Neutrophil (primary cell): ENCODE measurements at regions not wholly inside any gene's neighbourhood (a gene's known extent, or its start where the extent isn't known, plus 50 kb on each side); places are given as distances from the start of the nearest gene placed in this dataset.

Experiments
- H3K27ac ChIP-seq: fragments of 200-600 bp; sonication (generic); 2 replicates; pipeline ENCODE4 v1.5.1; 2016; ENCODE audit warnings: mild to moderate bottlenecking, moderate library complexity
- H3K27me3 ChIP-seq: fragments of 200-600 bp; sonication (generic); 2 replicates; pipeline ENCODE4 v1.6.0; 2016; ENCODE audit warnings: mild to moderate bottlenecking
- H3K36me3 ChIP-seq: fragments of 200-600 bp; sonication (generic); 2 replicates; pipeline ENCODE4 v1.5.1; 2017
- H3K4me1 ChIP-seq, 2 experiments: fragments of 200-600 bp in 1 of 2; sonication (generic) in 1 of 2; 1 replicate in 1 of 2; 2 replicates in 1 of 2; pipeline versions ENCODE4 v1.5.1 to v1.6.1; 2013 to 2016; ENCODE audit warnings: low read depth in 1 of 2, low read length in 1 of 2, mild to moderate bottlenecking in 1 of 2, moderate library complexity in 1 of 2; ENCODE audit not compliant: control insufficient read depth in 1 of 2, insufficient read depth in 1 of 2
- H3K4me3 ChIP-seq, 2 experiments: fragments of 200-600 bp in 1 of 2; sonication (generic) in 1 of 2; 1 replicate in 1 of 2; 2 replicates in 1 of 2; pipeline ENCODE4 v1.5.1; 2013 to 2016; ENCODE audit warnings: low read depth in 1 of 2, low read length in 1 of 2, mild to moderate bottlenecking in 1 of 2, moderate library complexity in 1 of 2
- H3K9me3 ChIP-seq: fragments of 200-600 bp; sonication (generic); 2 replicates; pipeline ENCODE4 v1.5.1; 2016
- TF ChIP-seq, protein P1 (sequence below): fragments of 200-600 bp; sonication (generic); IDR thresholded peaks from 2 replicates; pipeline ENCODE4 v1.5.1; 2016; ENCODE audit warnings: antibody characterized with exemption

DNA sequence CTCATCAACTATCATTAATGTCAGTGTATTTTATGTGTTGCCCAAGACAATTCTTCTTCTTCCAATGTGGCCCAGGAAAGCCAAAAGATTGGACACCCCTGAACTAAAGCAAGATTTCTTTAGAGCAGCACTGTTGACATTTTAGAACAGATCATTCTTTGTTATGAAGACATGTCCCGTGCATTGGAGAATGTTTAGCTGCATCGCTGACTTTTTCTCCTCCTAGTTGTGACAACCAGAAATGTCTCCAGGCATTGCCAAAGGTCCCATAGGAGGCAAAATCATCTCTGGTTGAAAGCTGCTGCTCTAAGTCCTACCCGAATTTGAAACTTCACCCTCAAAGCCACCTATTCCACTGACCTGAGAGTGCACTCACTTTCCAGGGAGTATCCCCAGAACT, 62.7 kb upstream of the IRX6 start:
- H3K4me1 ChIP-seq: no peaks in the 10 kb centered on the region
- H3K9me3 ChIP-seq: no peaks in the 10 kb centered on the region
- H3K27me3 ChIP-seq: peaks cover 8% of the 10 kb centered on the region
- no peak overlapping the region for H3K27ac ChIP-seq
- TF ChIP-seq, protein P1, sequence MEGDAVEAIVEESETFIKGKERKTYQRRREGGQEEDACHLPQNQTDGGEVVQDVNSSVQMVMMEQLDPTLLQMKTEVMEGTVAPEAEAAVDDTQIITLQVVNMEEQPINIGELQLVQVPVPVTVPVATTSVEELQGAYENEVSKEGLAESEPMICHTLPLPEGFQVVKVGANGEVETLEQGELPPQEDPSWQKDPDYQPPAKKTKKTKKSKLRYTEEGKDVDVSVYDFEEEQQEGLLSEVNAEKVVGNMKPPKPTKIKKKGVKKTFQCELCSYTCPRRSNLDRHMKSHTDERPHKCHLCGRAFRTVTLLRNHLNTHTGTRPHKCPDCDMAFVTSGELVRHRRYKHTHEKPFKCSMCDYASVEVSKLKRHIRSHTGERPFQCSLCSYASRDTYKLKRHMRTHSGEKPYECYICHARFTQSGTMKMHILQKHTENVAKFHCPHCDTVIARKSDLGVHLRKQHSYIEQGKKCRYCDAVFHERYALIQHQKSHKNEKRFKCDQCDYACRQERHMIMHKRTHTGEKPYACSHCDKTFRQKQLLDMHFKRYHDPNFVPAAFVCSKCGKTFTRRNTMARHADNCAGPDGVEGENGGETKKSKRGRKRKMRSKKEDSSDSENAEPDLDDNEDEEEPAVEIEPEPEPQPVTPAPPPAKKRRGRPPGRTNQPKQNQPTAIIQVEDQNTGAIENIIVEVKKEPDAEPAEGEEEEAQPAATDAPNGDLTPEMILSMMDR: no peak
- H3K36me3 ChIP-seq: no peaks in the 10 kb centered on the region
- H3K4me3 ChIP-seq: no peak overlapping the region

DNA sequence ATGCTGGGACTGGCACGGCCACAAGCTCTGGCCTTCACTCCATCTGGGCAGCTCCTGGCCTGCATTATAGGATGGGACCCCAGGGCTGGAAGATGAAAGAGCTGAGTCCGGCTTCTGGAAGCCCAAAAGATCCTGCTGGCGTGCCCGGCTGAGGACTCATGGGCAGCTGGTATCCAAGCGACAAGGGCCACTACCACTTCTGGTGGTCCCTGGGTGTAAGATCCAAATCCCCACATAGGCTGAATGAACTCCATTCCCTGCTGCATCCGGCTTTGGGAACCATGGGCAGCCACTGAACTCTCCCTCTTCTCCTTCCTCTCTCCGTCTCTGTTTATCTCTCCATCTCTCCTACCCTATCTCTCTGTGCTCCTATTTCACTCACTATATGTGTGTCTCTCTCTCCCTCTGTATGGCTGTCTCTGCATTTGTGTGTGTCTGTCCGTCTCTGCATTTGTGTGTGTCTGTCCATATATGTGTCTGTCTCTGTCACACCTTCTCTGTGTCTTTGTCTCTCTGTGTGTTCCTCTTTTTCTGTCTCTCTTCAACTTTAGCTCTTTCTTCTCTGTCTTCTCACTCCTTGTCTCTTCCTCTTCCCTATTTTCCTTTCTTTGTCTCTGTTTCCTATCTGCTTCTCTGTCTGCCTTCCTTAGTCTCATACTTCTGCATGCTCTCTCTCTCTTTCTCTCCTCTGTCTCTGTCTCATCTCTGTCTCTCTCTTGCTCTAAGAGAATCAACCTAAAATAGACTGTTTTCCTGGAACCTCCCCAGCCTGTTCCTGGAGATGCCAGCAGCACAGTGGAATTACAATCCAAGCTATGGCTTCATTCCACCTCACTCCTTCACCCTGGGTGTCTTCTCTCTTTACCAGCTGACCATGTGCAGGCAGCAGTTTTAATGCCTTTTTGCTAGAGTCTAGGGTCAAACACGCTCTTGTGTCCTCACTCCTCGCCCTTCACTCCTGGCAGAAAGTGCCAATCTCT, 60.4 kb upstream of the IRX6 start:
- Histone ChIP-seq H3K36me3 (no peaks in the 10 kb centered on the region), H3K4me1 (no peaks in the 10 kb centered on the region), H3K4me3 (no peak overlapping the region), H3K27me3 (no peaks in the 10 kb centered on the region), H3K9me3 (no peaks in the 10 kb centered on the region), H3K27ac (no peak overlapping the region)
- TF ChIP-seq, protein P1: no peak

DNA sequence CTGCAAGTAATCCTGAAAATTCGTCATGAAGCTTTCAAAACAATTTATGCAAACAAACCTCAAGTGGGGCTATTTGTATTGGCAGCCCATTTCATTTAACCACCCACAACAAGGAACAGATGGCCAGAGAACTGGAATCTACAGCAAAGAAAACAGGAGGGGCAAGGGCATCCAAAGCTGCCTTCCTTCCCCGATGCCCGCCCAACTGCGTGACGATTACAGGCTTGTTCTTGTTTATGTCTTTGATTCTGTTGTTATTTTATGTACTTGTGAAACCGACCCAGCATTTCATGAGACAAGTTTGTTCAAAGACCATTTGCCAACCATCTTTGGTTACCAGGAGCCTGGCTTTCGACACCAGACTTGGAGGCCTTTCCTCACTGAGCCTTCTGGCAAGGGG, 59.1 kb upstream of the IRX6 start:
- no peak overlapping the region for H3K27ac ChIP-seq
- no peaks in the 10 kb centered on the region for H3K27me3 ChIP-seq
- no peaks in the 10 kb centered on the region for H3K36me3 ChIP-seq
- H3K4me3 ChIP-seq: no peak overlapping the region
- TF ChIP-seq, protein P1: no peak
- H3K4me1 ChIP-seq: no peaks in the 10 kb centered on the region
- H3K9me3 ChIP-seq: no peaks in the 10 kb centered on the region

DNA sequence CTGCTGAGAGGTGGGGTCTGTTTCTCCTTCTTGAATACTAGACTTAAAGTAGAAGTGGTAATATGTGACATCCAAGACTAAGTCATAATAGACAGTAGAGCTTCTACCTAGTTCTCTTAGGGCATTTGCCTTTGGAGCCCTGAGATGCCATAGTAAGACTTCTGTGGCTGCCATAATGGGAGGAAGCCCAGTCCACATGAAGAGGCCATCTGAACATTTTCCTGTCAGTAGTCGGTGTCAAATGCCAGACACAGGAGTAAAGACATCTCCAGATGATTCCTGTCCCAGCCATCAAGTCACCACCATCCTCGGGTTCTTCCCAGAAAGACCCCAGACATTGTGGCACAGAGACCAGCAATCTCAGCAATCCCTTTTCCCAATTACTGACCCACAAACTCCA, 58.1 kb upstream of the IRX6 start:
- TF ChIP-seq, protein P1: no peak
- Histone ChIP-seq H3K9me3 (no peaks in the 10 kb centered on the region), H3K27ac (no peak overlapping the region), H3K36me3 (no peaks in the 10 kb centered on the region), H3K4me3 (no peak overlapping the region), H3K27me3 (no peaks in the 10 kb centered on the region), H3K4me1 (no peaks in the 10 kb centered on the region)

DNA sequence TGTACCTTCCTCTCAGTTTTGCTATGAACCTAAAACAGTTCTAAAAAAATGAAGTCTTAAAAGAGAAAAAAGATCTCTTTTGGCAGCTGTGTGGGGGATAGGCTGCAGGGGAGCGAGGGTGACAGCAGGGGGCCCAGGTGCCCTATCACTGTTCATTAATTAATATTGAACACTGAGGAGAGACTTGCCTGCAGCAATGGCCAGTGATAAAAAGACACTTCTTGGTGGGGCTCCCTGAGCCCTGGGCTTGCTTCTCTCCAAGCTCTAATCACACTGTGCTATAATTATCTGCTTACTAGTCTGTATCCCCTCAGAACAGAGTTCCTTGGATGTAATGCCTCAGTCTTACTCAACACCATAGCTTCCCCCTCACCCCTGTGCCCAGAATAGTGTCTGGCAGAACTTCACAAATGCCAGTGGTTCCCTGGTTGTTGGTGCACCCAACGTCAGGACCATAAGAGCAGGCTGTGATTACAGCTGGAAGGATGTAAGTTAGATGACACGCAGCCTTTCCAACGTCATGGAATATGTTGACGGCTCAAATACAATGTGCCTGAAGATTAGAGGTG, 52.0 kb upstream of the IRX6 start:
- no peak overlapping the region for H3K4me3 ChIP-seq
- TF ChIP-seq, protein P1: no peak
- H3K27me3 ChIP-seq: no peaks in the 10 kb centered on the region
- H3K9me3 ChIP-seq: no peaks in the 10 kb centered on the region
- no peak overlapping the region for H3K27ac ChIP-seq
- no peaks in the 10 kb centered on the region for H3K36me3 ChIP-seq
- H3K4me1 ChIP-seq: no peaks in the 10 kb centered on the region
